B cell (primary cell): ENCODE measurements at regions not wholly inside any gene's neighbourhood (a gene's known extent, or its start where the extent isn't known, plus 50 kb on each side); places are given as distances from the start of the nearest gene placed in this dataset.

Source experiments
- ATAC-seq: fragments of 200-7000 bp; cut with Tn5 transposase; one replicate; pipeline ENCODE4 v1.10.0; 2021; ENCODE audit warnings: low read depth, mild to moderate bottlenecking, moderate number of reproducible peaks, moderate library complexity
- CTCF ChIA-PET: fragments of 350-600 bp; sonication (Branson Sonifier 250); formaldehyde crosslinking; loops from one replicate; lab custom pipeline; 2021; ENCODE audit warnings: antibody characterized with exemption, inconsistent platforms; lab: Charles Lee
- POLR2A ChIA-PET: fragments of 350-600 bp; sonication (Branson Sonifier 250); formaldehyde crosslinking; loops from one replicate; lab custom pipeline; 2021; ENCODE audit warnings: antibody characterized with exemption; lab: Charles Lee
- DNase-seq: peaks from one replicate; pipeline ENCODE4 v3.0.0; 2013
- H2AFZ ChIP-seq: 2 replicates; pipeline ENCODE4 v1.6.1; 2012; ENCODE audit warnings: mild to moderate bottlenecking, low read depth, low read length; ENCODE audit not compliant: insufficient read depth, poor library complexity, severe bottlenecking
- H3K27ac ChIP-seq, 2 donors: 1 replicate in 1 of 2; 2 replicates in 1 of 2; pipeline ENCODE4 v1.5.1; 2012 to 2013; ENCODE audit warnings: low read length in 2 of 2, mild to moderate bottlenecking in 2 of 2, moderate library complexity in 1 of 2
- H3K27me3 ChIP-seq, 4 experiments: fragments of 200-600 bp in 1 of 4; sonication (generic) in 1 of 4; replicated peaks in 1 of 4; 1 replicate in 2 of 4; 2 replicates in 2 of 4; pipeline versions ENCODE4 v1.6.1 to v1.7.0; 2013 to 2016; ENCODE audit warnings: low read length in 3 of 4, mild to moderate bottlenecking in 2 of 4, mixed read lengths in 1 of 4, moderate library complexity in 1 of 4; ENCODE audit not compliant: insufficient read depth in 4 of 4, control insufficient read depth in 3 of 4; ENCODE audit errors: control extremely low read depth in 1 of 4
- H3K36me3 ChIP-seq, 2 experiments: replicated peaks in 1 of 2; 1 replicate in 1 of 2; 2 replicates in 1 of 2; pipeline versions ENCODE4 v1.6.1 to v1.7.1; 2013; ENCODE audit warnings: low read length in 1 of 2; ENCODE audit not compliant: insufficient read depth in 2 of 2, control insufficient read depth in 1 of 2; ENCODE audit errors: control extremely low read depth in 1 of 2, extremely low read depth in 1 of 2
- H3K4me1 ChIP-seq, 2 donors: fragments of 200-600 bp in 1 of 2; sonication (generic) in 1 of 2; 1 replicate in 1 of 2; 2 replicates in 1 of 2; pipeline versions ENCODE4 v1.5.1 to v1.6.1; 2013 to 2017; ENCODE audit warnings: low read length in 2 of 2; ENCODE audit not compliant: control insufficient read depth in 2 of 2, insufficient read depth in 2 of 2
- H3K4me2 ChIP-seq: replicated peaks from 2 replicates; pipeline ENCODE3; 2012; ENCODE audit warnings: mild to moderate bottlenecking, low read depth, low read length; ENCODE audit not compliant: poor library complexity, severe bottlenecking
- H3K4me3 ChIP-seq, 5 experiments: fragments of 200-600 bp in 1 of 5; sonication (generic) in 1 of 5; 1 replicate in 3 of 5; 2 replicates in 2 of 5; pipeline versions ENCODE4 v1.5.1 to v1.7.0; 2011 to 2016; ENCODE audit warnings: low read length in 4 of 5, mild to moderate bottlenecking in 4 of 5, low read depth in 2 of 5, control low read depth in 1 of 5, moderate library complexity in 1 of 5; ENCODE audit not compliant: insufficient read depth in 1 of 5; ENCODE audit errors: control extremely low read depth in 1 of 5, extremely low read depth in 1 of 5
- H3K79me2 ChIP-seq: fragments of 200-600 bp; sonication (generic); one replicate; pipeline ENCODE4 v1.6.0; 2016; ENCODE audit warnings: low read length; ENCODE audit not compliant: control insufficient read depth, insufficient read depth
- H3K9ac ChIP-seq: fragments of 200-600 bp; sonication (generic); 2 replicates; pipeline ENCODE4 v1.6.1; 2017; ENCODE audit warnings: mild to moderate bottlenecking, low read length, moderate library complexity
- H3K9me3 ChIP-seq, 3 donors: one replicate each; pipeline versions ENCODE4 v1.6.1 to v1.7.1; 2013; ENCODE audit warnings: low read length in 2 of 3; ENCODE audit not compliant: control insufficient read depth in 2 of 3, insufficient read depth in 1 of 3; ENCODE audit errors: control extremely low read depth in 1 of 3
- H4K20me1 ChIP-seq: 2 replicates; pipeline ENCODE4 v1.6.0; 2012; ENCODE audit warnings: mild to moderate bottlenecking, low read length; ENCODE audit not compliant: insufficient read depth, control insufficient read depth, poor library complexity, severe bottlenecking
- H3K27ac Mint-ChIP-seq: one replicate; pipeline ENCODE4 v1.8.0; 2021; ENCODE audit warnings: mixed read lengths
- H3K27me3 Mint-ChIP-seq: one replicate; pipeline ENCODE4 v1.8.0; 2021; ENCODE audit warnings: mixed read lengths
- H3K4me1 Mint-ChIP-seq: one replicate; pipeline ENCODE4 v1.8.0; 2021; ENCODE audit warnings: mixed read lengths
- H3K4me3 Mint-ChIP-seq: one replicate; pipeline ENCODE4 v1.8.0; 2021; ENCODE audit warnings: mixed read lengths
- H3K9me3 Mint-ChIP-seq: one replicate; pipeline ENCODE4 v1.8.0; 2022; ENCODE audit warnings: mixed read lengths; ENCODE audit not compliant: insufficient read depth
- CTCF ChIP-seq: fragments of 200-600 bp; IDR thresholded peaks from one replicate; pipeline ENCODE4 v1.8.0; 2022; ENCODE audit warnings: antibody characterized with exemption, mild to moderate bottlenecking
- EZH2 ChIP-seq: IDR thresholded peaks from 2 replicates; pipeline ENCODE4 v1.6.1; 2012; ENCODE audit warnings: borderline replicate concordance, low read depth, mild to moderate bottlenecking, moderate library complexity, low read length; ENCODE audit not compliant: insufficient read depth, poor library complexity, severe bottlenecking
- WGBS: methylation state at CpG from one replicate; pipeline ENCODE4 v1.1.5; 2013; ENCODE audit warnings: missing lambda C conversion rate; ENCODE audit not compliant: insufficient coverage; 5-methylcytosine and 5-hydroxymethylcytosine counted together
- intact Hi-C: fragments of 100-400 bp; cut with micrococcal nuclease; formaldehyde crosslinking; loops from one replicate; pipeline ENCODE4 v1.10.0; 2022

GRCh38 chr2:104641786-104642185, 212.1 kb upstream of the POU3F3 start:
- no peak overlapping the region for H3K27ac Mint-ChIP-seq
- Histone ChIP-seq H4K20me1 (no peaks in the 10 kb centered on the region), H3K9ac (no peak overlapping the region), H3K36me3 (no peaks in the 10 kb centered on the region), H3K79me2 (no peaks in the 10 kb centered on the region), H3K4me3 (no peak overlapping the region), H3K27me3 (no peaks in the 10 kb centered on the region), H3K4me2 (no peak overlapping the region), H3K9me3 (no peaks in the 10 kb centered on the region), H2AFZ (no peak overlapping the region), H3K4me1 (no peaks in the 10 kb centered on the region), H3K27ac (no peak overlapping the region)
- TF ChIP-seq EZH2, result no peak
- no peak for TF ChIP-seq CTCF
- CTCF ChIA-PET, result no interaction called here
- H3K9me3 Mint-ChIP-seq, result no peaks in the 10 kb centered on the region
- H3K4me1 Mint-ChIP-seq, result no peaks in the 10 kb centered on the region
- WGBS, result 0% methylated on average over 1 of the region's 2 CpGs
- no peak for DNase-seq
- peaks cover 4% of the 10 kb centered on the region for H3K27me3 Mint-ChIP-seq
- no peak overlapping the region for H3K4me3 Mint-ChIP-seq
- ATAC-seq, result no peak
- POLR2A ChIA-PET, result no interaction called here
- intact Hi-C loops, result no loop called here

- H3K27ac Mint-ChIP-seq, result no peak overlapping the region
- no peaks in the 10 kb centered on the region for H3K9me3 Mint-ChIP-seq
- ChIA-PET POLR2A (no interaction called here), CTCF (no interaction called here)
- Histone ChIP-seq H3K9me3 (no peaks in the 10 kb centered on the region), H3K4me1 (no peaks in the 10 kb centered on the region), H4K20me1 (no peaks in the 10 kb centered on the region), H3K36me3 (no peaks in the 10 kb centered on the region), H3K79me2 (no peaks in the 10 kb centered on the region), H2AFZ (no peak overlapping the region), H3K9ac (no peak overlapping the region), H3K27me3 (no peaks in the 10 kb centered on the region), H3K4me3 (no peak overlapping the region), H3K4me2 (no peak overlapping the region), H3K27ac (no peak overlapping the region)
- H3K27me3 Mint-ChIP-seq, result peaks cover 5% of the 10 kb centered on the region
- DNase-seq, result no peak
- intact Hi-C loops, result no loop called here
- H3K4me1 Mint-ChIP-seq, result no peaks in the 10 kb centered on the region
- no peak overlapping the region for H3K4me3 Mint-ChIP-seq
- WGBS, result no CpG with 5 or more reads among the region's 2 CpGs
- no peak for ATAC-seq
- TF ChIP-seq CTCF, result no peak
- TF ChIP-seq EZH2, result no peak
Observed at GRCh38 chr2:104648376-104648775, 205.5 kb upstream of the POU3F3 start.
